Skeletal muscle cell (primary cell): ENCODE measurements at regions not wholly inside any gene's neighbourhood (a gene's known extent, or its start where the extent isn't known, plus 50 kb on each side); places are given as distances from the start of the nearest gene placed in this dataset.
"Not testable (repeated sequence)": the region's sequence is repeated elsewhere in the genome, so short reads cannot be mapped to it uniquely, and the experiment has no call there.

Experiments used
- DNase-seq: peaks from one replicate; pipeline ENCODE4 v3.0.0-alpha.2; 2010; ENCODE audit warnings: low read depth
- H3K4me3 ChIP-seq: 2 replicates; pipeline ENCODE4 v1.5.1; 2011; ENCODE audit warnings: low read depth, mild to moderate bottlenecking, control low read depth, low read length, moderate library complexity

- no peak for DNase-seq
- no peak overlapping the region for H3K4me3 ChIP-seq
These were observed 944.3 kb downstream of the SOCS6 start for GRCh38 chr18:71233177-71233576.

DNA sequence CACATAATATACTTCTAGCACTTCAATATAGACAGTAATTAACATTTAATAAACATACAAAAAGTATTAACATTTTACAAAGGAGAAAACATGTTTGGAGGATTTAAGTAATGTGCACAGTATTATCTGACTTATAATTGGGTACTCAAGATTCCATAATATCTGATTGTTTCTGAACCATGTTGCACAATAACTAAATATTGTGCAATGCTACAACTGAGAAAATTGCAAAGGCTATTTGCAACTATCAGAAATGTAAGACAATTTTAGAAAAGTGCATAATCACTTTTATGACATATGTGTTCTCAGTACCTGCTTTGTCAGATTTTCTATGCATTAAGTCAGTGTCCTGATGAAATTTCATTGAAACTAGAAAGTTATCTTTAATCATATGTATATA, 934.6 kb downstream of the SOCS6 start:
- H3K4me3 ChIP-seq: no peak overlapping the region
- no peak for DNase-seq

- no peak for DNase-seq
- H3K4me3 ChIP-seq: no peak overlapping the region
These were observed 932.6 kb downstream of the SOCS6 start for GRCh38 chr18:71221405-71221804.

- not testable (repeated sequence) for H3K4me3 ChIP-seq, DNase-seq
These were observed 923.9 kb downstream of the SOCS6 start for GRCh38 chr18:71212739-71213138.

DNA sequence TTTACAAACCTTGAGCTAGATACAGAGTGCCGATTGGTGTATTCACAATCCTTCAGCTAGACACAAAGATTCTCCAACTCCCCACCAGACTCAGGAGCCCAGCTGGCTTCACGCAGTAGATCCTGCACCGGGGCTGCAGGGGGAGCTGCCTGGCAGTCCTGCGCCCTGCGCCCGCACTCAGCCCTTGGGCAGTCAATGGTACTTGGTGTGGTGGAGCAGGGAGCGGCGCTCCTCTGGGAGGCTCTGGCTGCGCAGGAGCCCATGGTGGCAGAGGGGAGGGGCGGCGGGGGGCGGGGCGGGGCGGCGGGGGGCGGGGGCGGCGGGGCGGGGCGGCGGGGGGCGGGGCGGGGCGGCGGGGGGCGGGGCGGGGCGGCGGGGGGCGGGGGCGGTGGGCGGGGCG, 923.4 kb downstream of the SOCS6 start:
- DNase-seq: no peak
- H3K4me3 ChIP-seq: no peak overlapping the region

- no peak overlapping the region for H3K4me3 ChIP-seq
- no peak for DNase-seq
These were observed 921.1 kb downstream of the SOCS6 start for GRCh38 chr18:71209944-71210343.

GRCh38 chr18:71194438-71194837, 905.6 kb downstream of the SOCS6 start:
- no peak for DNase-seq
- no peak overlapping the region for H3K4me3 ChIP-seq

DNA sequence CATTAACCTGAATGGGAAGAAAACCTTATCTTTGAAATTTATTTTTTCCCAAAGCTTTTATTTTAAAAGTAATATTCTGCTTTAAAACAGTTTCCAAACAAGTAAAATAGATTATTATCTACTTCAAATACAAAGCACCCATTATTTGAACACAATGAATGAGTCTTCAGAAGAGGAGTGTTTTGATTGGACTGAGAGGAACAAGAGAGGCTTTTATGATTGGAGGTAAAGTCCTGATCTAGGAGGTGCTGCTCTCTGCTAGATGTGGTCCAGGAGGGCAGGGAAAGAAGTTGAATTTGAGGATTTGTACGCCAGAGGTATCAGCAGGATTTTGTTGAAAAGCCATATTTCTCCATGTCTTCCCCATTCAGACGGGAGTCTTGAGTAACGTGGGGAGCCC, 900.7 kb downstream of the SOCS6 start:
- no peak overlapping the region for H3K4me3 ChIP-seq
- no peak for DNase-seq

GRCh38 chr18:71168557-71169145, 879.8 kb downstream of the SOCS6 start:
- no peak overlapping the region for H3K4me3 ChIP-seq
- DNase-seq: no peak

GRCh38 chr18:71136487-71136886, 847.6 kb downstream of the SOCS6 start:
- no peak overlapping the region for H3K4me3 ChIP-seq

GRCh38 chr18:71134122-71134521, 845.3 kb downstream of the SOCS6 start:
- DNase-seq: no peak
- H3K4me3 ChIP-seq: no peak overlapping the region

More at GRCh38 chr18:71136487-71136886, 847.6 kb downstream of the SOCS6 start:
- no peak for DNase-seq

GRCh38 chr18:71131918-71132317, 843.1 kb downstream of the SOCS6 start:
- no peak overlapping the region for H3K4me3 ChIP-seq
- no peak for DNase-seq

DNA sequence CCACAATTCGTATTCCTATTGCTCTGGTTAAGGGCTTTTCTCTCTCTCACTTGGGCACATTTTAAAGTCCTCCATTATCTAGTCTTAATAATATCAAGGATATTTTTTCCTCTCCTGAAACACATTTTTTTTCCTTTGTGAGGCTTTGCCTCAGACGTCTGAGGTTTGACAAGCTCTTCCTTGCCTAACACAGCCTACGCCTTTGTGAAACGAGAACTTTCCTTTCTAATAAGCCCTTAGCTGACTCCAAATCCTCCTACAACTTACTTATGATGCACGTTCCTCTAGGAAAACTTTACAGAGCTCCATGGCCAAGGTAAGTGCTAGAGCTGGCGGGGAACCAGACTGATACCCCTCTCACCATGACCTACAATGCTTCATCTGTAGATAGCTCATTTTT, 841.5 kb downstream of the SOCS6 start:
- no peak for DNase-seq
- H3K4me3 ChIP-seq: no peak overlapping the region

DNA sequence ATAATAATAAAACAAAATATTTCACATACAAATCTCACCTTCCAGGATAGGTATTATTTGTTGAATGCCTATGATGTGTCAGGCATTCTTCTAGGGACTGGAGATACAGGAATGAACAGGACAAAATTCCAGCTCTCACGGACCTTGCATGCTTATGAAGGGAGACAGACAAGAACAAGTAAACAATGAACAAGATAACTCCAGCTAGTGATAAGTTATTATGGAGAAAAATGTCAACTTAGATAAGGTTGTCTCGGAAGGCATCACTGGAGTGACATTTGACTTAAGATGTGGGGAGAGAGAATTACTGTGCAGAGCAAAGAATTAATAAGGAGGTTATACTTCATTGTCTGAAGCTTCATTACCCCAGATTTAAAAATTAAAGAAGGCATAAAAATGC, 836.7 kb downstream of the SOCS6 start:
- no peak for DNase-seq
- H3K4me3 ChIP-seq: no peak overlapping the region

DNA sequence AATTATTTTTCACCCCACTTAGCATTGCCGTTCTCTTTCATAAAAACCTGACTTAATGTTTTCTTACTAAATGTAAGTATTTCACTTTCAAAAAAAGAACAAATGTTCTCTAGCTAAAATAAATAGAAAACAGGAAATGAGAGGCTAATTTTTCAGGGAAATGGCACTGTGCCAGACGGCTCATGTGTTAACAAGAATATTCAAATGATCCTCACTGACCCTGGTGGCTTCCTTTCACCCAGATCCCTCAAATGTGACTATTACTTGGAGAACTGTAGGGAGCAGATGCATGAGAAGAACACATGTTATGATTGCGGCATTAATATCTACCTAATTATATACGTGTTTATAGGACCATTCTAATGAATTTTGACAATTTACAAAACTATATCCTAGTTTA, 827.7 kb downstream of the SOCS6 start:
- no peak for DNase-seq
- no peak overlapping the region for H3K4me3 ChIP-seq

GRCh38 chr18:71115261-71115660, 826.4 kb downstream of the SOCS6 start:
- no peak overlapping the region for H3K4me3 ChIP-seq

DNA sequence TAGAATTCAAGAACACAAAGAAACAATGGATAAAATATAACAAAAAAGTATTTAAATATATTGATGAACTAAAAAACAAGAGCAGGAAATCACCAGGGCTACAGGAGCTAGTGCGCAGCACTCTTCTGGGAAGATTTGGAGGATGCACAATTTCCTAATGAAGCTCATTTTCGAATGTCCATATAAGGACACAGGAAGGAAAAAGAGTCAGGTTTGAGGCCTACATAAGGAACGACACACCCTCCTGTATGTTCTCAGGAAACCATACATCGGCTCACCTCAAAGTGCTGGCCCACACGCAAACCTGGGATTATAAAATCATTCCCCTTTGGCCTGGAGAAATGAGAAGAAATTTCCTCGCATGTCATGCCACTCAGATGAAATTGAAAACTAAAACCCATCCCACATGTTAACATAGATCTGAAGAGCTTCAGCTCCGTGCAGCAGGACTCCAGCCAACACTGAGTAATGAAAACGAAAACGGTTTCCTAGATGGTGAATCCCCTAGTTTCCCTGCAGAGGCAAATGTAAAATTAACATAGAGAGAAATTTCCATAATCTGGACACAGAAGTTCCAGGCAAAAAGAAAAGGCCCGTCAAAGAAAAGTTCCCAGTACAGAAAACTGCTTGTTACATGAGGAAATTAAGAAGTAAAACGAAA, 825.8 kb downstream of the SOCS6 start:
- DNase-seq: no peak

More at GRCh38 chr18:71115261-71115660, 826.4 kb downstream of the SOCS6 start:
- no peak for DNase-seq

GRCh38 chr18:71107244-71107643, 818.4 kb downstream of the SOCS6 start:
- no peak for DNase-seq
- H3K4me3 ChIP-seq: no peak overlapping the region

More for the DNA sequence above, 825.8 kb downstream of the SOCS6 start:
- no peak overlapping the region for H3K4me3 ChIP-seq

GRCh38 chr18:71106701-71107100, 817.9 kb downstream of the SOCS6 start:
- no peak for DNase-seq
- H3K4me3 ChIP-seq: no peak overlapping the region

DNA sequence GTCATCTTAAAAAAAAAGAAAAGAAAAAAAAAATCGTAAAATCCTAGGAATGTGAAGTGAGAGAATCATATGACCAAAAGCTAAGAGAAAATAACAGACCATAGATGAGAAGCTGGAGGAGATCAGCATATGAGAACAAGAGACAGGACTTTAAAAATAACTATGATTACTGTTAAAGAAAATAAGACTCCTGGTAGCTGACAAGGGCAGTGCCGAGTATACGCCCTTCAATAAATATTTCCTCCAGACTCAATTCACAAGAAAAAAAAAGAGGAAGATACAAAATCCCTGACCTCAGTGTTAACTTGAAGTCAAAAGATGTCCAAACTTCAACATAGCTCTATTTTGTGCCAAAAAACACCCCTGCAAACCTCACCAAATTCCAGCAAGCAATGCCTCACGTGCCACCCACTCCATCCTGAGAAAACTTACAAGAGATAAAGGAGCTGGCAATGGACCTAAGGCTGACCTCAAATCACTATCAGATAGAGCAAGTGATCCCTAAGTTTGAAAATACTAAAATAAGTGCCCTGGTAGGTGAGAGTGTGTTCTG, 817.2 kb downstream of the SOCS6 start:
- H3K4me3 ChIP-seq: no peak overlapping the region
- no peak for DNase-seq
